ENCODE measurements at regions not wholly inside any gene's neighbourhood (a gene's known extent, or its start where the extent isn't known, plus 50 kb on each side); places are given as distances from the start of the nearest gene placed in this dataset.

- no peak for DNase-seq
Observed at GRCh38 chr1:168386492-168386891, 105.8 kb downstream of the TBX19 start.

- DNase-seq, result no peak
Observed at GRCh38 chr1:168381850-168382249, 101.2 kb downstream of the TBX19 start.

GRCh38 chr1:168380945-168381344 lies 100.3 kb downstream of the TBX19 start:
- no peak for DNase-seq

GRCh38 chr1:168379104-168379860 lies 98.6 kb downstream of the TBX19 start:
- no peak for DNase-seq

GRCh38 chr1:168375566-168376300 lies 95.1 kb downstream of the TBX19 start:
- no peak for DNase-seq

GRCh38 chr1:168374566-168374965 lies 93.9 kb downstream of the TBX19 start:
- no peak for DNase-seq

- no peak for DNase-seq
Observed at GRCh38 chr1:168373869-168374268, 93.2 kb downstream of the TBX19 start.

GRCh38 chr1:168372861-168373371 lies 92.2 kb downstream of the TBX19 start:
- DNase-seq, result no peak

GRCh38 chr1:168372307-168372706 lies 91.6 kb downstream of the TBX19 start:
- no peak for DNase-seq

GRCh38 chr1:168371477-168371876 lies 90.8 kb downstream of the TBX19 start:
- no peak for DNase-seq

GRCh38 chr1:168370586-168370985 lies 89.9 kb downstream of the TBX19 start:
- no peak for DNase-seq

GRCh38 chr1:168369655-168370054 lies 89.0 kb downstream of the TBX19 start:
- no peak for DNase-seq

GRCh38 chr1:168368131-168368530 lies 87.5 kb downstream of the TBX19 start:
- no peak for DNase-seq

GRCh38 chr1:168365719-168366479 lies 85.2 kb downstream of the TBX19 start:
- DNase-seq, result no peak

Measured in NCI-H345 (cell line).